Omental fat pad (tissue), 3 donors: ENCODE measurements at regions not wholly inside any gene's neighbourhood (a gene's known extent, or its start where the extent isn't known, plus 50 kb on each side); places are given as distances from the start of the nearest gene placed in this dataset.
A peak's percentile ranks its signal among the peaks of the same experiment; 100 is the strongest.

ENCODE experiments used
- ATAC-seq: fragments of 150-250 bp; one replicate; pipeline ENCODE4 v1.9.1; 2016; ENCODE audit warnings: mild to moderate bottlenecking, moderate library complexity; ENCODE audit not compliant: low FRiP score
- DNase-seq: peaks from one replicate; pipeline ENCODE4 v3.0.0-alpha.2; 2019; ENCODE audit warnings: low spot score
- TF ChIP-seq, protein P1 (sequence below), 3 donors: fragments of 450-650 bp; IDR thresholded peaks; one replicate each; pipeline ENCODE4 v1.5.1; 2016 to 2017; ENCODE audit warnings: antibody characterized with exemption in 3 of 3, mild to moderate bottlenecking in 3 of 3, moderate library complexity in 2 of 3

DNA sequence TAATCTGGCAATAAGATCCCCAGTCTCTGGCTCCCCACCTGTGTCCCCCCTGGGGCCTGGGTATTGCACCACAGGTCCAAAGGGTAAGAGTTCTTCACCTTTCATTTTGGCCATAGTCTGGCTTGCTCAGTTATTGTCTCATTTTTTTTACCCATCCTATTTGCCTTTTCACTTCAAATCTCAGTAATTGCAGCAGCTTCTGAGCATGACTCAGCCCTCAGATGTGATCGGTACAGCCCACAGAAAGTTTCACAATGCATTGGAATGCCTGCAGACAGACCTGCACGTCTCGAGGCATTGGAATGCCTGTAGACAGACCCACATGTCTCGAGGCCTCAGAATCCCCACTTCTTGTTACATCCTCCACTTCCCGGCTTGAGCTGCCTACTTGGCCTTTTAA lies 173.6 kb downstream of the NUFIP1 start:
- TF ChIP-seq, protein P1, sequence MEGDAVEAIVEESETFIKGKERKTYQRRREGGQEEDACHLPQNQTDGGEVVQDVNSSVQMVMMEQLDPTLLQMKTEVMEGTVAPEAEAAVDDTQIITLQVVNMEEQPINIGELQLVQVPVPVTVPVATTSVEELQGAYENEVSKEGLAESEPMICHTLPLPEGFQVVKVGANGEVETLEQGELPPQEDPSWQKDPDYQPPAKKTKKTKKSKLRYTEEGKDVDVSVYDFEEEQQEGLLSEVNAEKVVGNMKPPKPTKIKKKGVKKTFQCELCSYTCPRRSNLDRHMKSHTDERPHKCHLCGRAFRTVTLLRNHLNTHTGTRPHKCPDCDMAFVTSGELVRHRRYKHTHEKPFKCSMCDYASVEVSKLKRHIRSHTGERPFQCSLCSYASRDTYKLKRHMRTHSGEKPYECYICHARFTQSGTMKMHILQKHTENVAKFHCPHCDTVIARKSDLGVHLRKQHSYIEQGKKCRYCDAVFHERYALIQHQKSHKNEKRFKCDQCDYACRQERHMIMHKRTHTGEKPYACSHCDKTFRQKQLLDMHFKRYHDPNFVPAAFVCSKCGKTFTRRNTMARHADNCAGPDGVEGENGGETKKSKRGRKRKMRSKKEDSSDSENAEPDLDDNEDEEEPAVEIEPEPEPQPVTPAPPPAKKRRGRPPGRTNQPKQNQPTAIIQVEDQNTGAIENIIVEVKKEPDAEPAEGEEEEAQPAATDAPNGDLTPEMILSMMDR (IDR thresholded peaks at IDR 0.05) = no peak
- DNase-seq (peak; percentile 27), ATAC-seq (peak; percentile 99)

DNA sequence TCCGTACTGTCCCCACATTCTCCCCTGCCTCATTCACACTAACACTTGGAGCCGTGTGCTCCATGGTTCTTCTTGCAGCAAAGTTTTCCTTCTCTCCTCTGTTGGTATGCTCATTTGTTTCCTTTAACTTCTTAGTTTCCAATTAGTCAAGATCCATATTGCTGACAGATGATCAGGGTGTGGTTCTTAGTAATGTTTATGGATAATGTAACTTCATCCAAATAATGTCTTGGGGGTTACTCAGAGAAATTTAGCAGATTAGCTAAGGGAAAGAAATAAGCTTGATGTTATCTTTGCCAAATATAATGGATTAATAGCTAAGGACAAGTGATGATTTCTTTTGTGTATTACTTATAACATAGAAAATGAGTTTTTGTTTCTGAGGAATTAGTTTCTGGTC lies 174.4 kb downstream of the NUFIP1 start:
- ATAC-seq = no peak
- DNase-seq = no peak
- TF ChIP-seq, protein P1 (IDR thresholded peaks at IDR 0.05) = no peak

DNA sequence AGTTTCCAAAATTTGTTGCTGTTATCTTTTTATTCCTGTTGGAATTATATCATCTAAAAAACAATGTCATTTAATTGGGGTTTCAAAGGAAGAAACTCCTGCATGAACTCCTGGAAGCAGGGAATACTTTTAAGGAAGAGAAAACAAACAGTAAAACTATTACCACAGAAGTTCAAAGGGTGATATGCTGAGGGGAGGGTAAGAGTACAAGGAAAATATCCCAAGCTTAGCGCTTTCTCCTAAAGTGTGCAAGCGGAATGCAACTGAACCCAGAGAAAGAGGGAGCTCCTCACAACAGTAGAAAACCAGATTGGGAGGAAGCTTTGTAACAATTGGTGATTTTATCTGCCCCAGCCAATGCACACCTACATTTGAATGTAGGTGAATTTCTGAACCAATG lies 175.1 kb downstream of the NUFIP1 start:
- TF ChIP-seq, protein P1 (IDR thresholded peaks at IDR 0.05) = no peak
- no peak for ATAC-seq

DNA sequence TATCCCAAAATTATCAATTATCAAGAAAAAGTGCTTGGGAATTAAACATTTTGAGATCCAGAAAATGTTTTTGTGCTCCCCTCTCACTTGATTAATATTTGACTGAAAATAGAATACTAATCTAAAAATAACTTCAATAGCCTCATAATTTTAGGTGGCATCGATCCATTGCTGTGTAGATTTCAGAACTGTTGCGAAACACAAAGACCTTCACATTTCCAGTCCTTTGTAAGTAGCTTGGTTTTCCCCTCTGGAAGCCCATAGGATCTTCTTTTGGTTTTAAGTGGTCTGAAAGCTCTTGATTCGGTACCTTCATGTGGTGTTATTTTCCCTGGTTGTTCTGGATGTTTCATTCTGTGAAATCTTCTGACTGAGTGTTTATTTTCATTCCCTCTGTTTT lies 176.5 kb downstream of the NUFIP1 start:
- DNase-seq = no peak
- TF ChIP-seq, protein P1 (IDR thresholded peaks at IDR 0.05) = no peak
- no peak for ATAC-seq

More for the DNA sequence above, 175.1 kb downstream of the NUFIP1 start:
- DNase-seq = no peak

DNA sequence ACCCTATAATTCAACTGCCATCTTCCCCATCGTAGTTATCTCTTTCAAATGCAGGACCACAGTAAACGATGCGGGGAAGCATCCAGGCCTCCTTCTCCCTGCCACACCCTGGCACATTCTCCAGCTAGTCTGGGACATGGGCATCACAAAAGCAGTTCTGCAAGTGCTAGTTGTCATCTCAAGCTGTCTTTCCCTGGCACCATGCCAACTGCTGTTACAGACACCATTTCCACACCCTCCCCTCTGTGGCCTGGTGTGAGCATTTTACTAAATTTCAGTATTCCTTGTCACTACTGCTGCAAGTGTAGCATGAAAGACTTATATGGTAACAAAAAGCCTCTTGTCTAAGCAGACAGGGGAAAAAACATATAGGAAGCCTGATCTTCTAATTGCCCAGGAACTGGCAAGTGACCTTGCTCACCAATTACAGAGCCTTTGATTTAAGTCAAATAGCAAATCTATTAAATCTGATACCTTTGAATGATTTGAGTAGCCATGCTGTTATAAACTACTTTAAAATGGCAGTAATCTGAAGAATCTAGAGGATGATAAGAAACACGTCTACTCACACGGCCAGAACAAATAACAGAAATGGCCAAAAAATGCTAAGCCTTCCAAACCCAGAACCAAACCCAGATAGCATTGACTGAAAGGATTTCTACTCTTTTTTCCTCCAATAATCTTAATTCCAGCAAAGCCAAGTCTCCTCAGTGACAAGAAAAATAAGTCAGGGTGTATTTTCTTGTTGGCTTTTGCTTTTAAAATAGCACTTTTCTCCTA lies 179.0 kb downstream of the NUFIP1 start:
- ATAC-seq (no peak), DNase-seq (no peak)
- TF ChIP-seq, protein P1 (IDR thresholded peaks at IDR 0.05) = no peak

DNA sequence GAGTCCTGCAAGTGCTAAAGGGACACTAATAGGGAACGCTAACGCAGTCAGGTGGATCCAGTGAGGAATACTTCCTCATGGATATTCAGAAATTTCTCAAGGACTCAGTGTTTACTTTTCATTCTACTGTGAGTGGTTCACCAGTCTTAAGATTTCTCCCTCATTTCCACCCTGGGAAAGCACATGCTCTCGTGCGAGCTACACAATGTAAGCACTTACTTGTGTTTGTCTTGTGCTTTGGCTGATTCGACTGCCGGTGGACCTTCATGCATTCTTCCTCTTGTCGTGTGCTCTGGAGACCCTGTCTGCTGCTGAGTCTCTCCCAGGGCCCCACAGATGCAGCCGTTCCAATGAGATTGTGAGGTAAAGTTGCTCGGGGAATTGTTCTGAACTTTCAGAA lies 180.1 kb downstream of the NUFIP1 start:
- TF ChIP-seq, protein P1 (IDR thresholded peaks at IDR 0.05) = no peak
- no peak for DNase-seq
- ATAC-seq = no peak

DNA sequence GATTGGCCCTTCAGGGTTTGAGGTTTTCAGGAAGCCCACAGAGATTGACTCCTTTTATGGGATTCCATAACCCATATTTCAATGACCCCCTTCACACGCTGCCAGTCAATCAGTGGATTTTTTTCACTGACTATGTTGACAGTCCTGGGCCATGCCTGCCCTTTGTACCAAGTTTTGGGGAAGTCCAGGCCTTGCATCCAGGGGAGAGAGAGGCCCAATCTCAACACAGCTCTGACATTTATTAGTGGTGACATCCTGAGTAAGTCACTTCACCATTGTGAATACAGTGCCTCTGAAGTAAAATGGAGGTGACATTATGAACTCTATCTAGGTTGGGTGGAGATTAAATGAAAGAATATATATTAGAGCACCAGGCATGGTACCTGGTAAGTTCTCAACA lies 181.1 kb downstream of the NUFIP1 start:
- TF ChIP-seq, protein P1 (IDR thresholded peaks at IDR 0.05) = no peak
- ATAC-seq = no peak
- no peak for DNase-seq
